ENCODE measurements at regions not wholly inside any gene's neighbourhood (a gene's known extent, or its start where the extent isn't known, plus 50 kb on each side); places are given as distances from the start of the nearest gene placed in this dataset.

DNA sequence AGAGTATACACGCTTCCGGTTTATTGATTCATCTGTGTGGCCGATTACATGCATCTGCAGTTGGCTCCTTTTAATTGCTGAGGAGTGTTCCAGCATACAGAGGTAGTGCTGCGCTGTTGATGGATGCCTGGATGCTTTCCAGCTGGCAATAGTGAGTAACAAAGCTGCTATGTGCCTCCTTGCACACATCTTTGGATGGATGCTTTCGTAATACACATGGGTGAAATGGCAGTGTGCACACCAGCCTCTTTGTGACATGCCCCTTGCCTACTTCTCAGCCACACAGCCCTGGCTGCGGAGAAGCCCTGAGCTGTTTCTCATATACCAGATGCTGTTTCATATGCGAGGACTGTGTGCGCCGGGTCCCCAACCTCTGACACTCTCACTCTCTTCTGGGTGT lies 151.0 kb downstream of the GADD45G start:
- H3K27me3 Mint-ChIP-seq (ENCODE audit: insufficient read depth), result peaks cover 4% of the 10 kb centered on the region
- no peaks in the 10 kb centered on the region for H3K36me3 ChIP-seq (ENCODE audit: control insufficient read depth, insufficient read depth, low read length)
- H3K4me3 Mint-ChIP-seq, result no peak overlapping the region
- H3K9me3 Mint-ChIP-seq, result no peaks in the 10 kb centered on the region
- TF ChIP-seq, protein P1, sequence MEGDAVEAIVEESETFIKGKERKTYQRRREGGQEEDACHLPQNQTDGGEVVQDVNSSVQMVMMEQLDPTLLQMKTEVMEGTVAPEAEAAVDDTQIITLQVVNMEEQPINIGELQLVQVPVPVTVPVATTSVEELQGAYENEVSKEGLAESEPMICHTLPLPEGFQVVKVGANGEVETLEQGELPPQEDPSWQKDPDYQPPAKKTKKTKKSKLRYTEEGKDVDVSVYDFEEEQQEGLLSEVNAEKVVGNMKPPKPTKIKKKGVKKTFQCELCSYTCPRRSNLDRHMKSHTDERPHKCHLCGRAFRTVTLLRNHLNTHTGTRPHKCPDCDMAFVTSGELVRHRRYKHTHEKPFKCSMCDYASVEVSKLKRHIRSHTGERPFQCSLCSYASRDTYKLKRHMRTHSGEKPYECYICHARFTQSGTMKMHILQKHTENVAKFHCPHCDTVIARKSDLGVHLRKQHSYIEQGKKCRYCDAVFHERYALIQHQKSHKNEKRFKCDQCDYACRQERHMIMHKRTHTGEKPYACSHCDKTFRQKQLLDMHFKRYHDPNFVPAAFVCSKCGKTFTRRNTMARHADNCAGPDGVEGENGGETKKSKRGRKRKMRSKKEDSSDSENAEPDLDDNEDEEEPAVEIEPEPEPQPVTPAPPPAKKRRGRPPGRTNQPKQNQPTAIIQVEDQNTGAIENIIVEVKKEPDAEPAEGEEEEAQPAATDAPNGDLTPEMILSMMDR (conservative IDR thresholded peaks at IDR 0.05), result no peak
- WGBS, 2 experiments (ENCODE audit: insufficient coverage in 1 of 2, insufficient read length in 1 of 2), result 83 to 85% methylated on average over 9 of the region's 9 CpGs
- H3K9me3 ChIP-seq (ENCODE audit: control insufficient read depth, low read length), result no peaks in the 10 kb centered on the region
- no peak overlapping the region for H3K27ac ChIP-seq (ENCODE audit: low read depth, low read length)
- H3K4me1 Mint-ChIP-seq, result peaks cover 2% of the 10 kb centered on the region
- no peaks in the 10 kb centered on the region for H3K4me1 ChIP-seq (ENCODE audit: control insufficient read depth, insufficient read depth, low read length)
- H3K4me3 ChIP-seq (ENCODE audit: low read length), result no peak overlapping the region
- no peak for DNase-seq
- H3K9ac ChIP-seq (ENCODE audit: extremely low read depth, low read length, poor library complexity, severe bottlenecking), result no peak overlapping the region
- H3K27me3 ChIP-seq (ENCODE audit: control insufficient read depth, insufficient read depth, low read length, poor library complexity, severe bottlenecking), result no peaks in the 10 kb centered on the region
- no peaks in the 10 kb centered on the region for H3K36me3 Mint-ChIP-seq (ENCODE audit: low read depth)
- H3K27ac Mint-ChIP-seq, result no peak overlapping the region

DNA sequence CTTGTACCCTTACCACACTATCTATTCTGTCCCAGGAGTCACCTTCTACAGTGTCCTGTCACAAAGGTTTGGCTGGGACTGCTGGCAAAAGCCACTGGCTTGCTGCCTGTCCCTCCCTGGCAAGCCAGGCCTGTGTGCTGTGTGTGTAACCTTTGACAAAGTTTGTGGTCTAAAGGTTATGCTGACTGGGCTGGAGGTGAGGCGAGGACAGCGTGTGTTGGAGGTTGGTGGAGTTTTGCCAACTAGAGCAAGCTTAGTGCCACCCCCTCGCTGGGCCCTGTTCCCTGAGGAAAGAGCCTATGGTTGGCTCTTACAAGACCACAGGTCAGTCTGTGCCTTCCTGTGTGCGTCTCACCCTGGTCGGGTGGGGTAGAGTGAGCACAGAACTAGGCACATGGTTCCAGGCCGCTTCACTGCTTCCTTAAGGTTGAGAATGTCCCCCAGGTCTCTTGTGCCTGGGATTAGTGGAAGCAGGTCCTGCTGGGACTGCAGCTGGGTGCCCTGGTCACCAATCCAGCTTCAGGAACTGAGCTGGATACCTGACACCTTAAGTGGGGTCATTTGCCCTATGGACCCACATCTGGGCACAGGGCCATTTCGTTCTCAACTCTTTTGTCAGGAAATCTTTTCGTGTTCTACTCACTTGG lies 152.2 kb downstream of the GADD45G start:
- 78 to 93% methylated on average over 6 to 8 of the region's 8 CpGs for WGBS, 2 experiments (ENCODE audit: insufficient coverage in 1 of 2, insufficient read length in 1 of 2)
- Histone ChIP-seq H3K9ac (ENCODE audit: extremely low read depth, low read length, poor library complexity, severe bottlenecking) (no peak overlapping the region), H3K27me3 (ENCODE audit: control insufficient read depth, insufficient read depth, low read length, poor library complexity, severe bottlenecking) (no peaks in the 10 kb centered on the region), H3K36me3 (ENCODE audit: control insufficient read depth, insufficient read depth, low read length) (no peaks in the 10 kb centered on the region), H3K27ac (ENCODE audit: low read depth, low read length) (no peak overlapping the region), H3K9me3 (ENCODE audit: control insufficient read depth, low read length) (no peaks in the 10 kb centered on the region), H3K4me3 (ENCODE audit: low read length) (no peak overlapping the region), H3K4me1 (ENCODE audit: control insufficient read depth, insufficient read depth, low read length) (no peaks in the 10 kb centered on the region)
- Mint-ChIP-seq H3K36me3 (ENCODE audit: low read depth) (no peaks in the 10 kb centered on the region), H3K27me3 (ENCODE audit: insufficient read depth) (peaks cover 4% of the 10 kb centered on the region), H3K4me1 (no peaks in the 10 kb centered on the region), H3K9me3 (no peaks in the 10 kb centered on the region), H3K4me3 (no peak overlapping the region), H3K27ac (no peak overlapping the region)
- TF ChIP-seq, protein P1 (conservative IDR thresholded peaks at IDR 0.05), result no peak
- DNase-seq, result no peak

DNA sequence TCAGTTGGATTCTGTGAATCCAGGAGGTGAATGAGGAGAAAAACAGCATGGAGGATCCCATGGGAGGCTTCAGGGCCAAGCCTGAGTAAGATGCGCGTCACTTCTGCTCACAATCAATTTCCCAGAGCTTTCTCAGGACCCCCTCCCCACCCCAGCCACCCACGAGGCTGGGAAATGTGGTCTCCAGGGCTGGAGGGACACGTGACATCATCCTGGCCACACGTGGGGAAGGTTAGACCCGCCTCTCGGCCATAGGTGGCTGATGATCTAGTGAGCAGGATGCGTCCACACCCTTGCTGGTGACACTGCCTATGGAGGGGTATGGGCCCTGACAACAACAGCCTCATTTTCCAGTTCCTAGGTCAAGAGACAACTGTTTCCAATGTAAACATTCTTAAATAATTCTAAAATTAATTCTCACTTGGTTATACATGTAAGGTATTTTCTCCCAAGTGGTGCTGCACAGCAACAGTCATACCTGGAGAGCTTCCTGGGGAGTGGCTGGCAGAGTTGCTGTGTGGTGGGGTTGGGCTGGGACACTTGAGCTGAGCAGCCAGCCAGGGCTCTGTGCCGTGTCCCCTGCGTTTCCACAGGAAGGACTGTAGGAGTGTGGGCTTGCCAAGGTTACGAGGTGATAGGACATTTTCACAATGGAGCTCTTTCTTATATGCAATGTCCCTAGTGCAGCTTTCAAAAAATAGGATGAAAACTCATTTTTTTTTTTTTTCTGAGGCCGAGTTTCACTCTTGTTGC lies 153.1 kb downstream of the GADD45G start:
- Mint-ChIP-seq H3K9me3 (no peaks in the 10 kb centered on the region), H3K27ac (no peak overlapping the region), H3K36me3 (ENCODE audit: low read depth) (no peaks in the 10 kb centered on the region), H3K4me3 (no peak overlapping the region), H3K4me1 (no peaks in the 10 kb centered on the region), H3K27me3 (ENCODE audit: insufficient read depth) (peaks cover 4% of the 10 kb centered on the region)
- no peak overlapping the region for H3K9ac ChIP-seq (ENCODE audit: extremely low read depth, low read length, poor library complexity, severe bottlenecking)
- H3K4me1 ChIP-seq (ENCODE audit: control insufficient read depth, insufficient read depth, low read length), result no peaks in the 10 kb centered on the region
- no peaks in the 10 kb centered on the region for H3K36me3 ChIP-seq (ENCODE audit: control insufficient read depth, insufficient read depth, low read length)
- H3K27ac ChIP-seq (ENCODE audit: low read depth, low read length), result no peak overlapping the region
- TF ChIP-seq, protein P1 (conservative IDR thresholded peaks at IDR 0.05), result no peak
- WGBS, 2 experiments (ENCODE audit: insufficient coverage in 1 of 2, insufficient read length in 1 of 2), result 81 to 83% methylated on average over 11 to 12 of the region's 12 CpGs
- H3K9me3 ChIP-seq (ENCODE audit: control insufficient read depth, low read length), result no peaks in the 10 kb centered on the region
- no peaks in the 10 kb centered on the region for H3K27me3 ChIP-seq (ENCODE audit: control insufficient read depth, insufficient read depth, low read length, poor library complexity, severe bottlenecking)
- DNase-seq, result no peak
- no peak overlapping the region for H3K4me3 ChIP-seq (ENCODE audit: low read length)

All from endodermal cell (in vitro differentiated cells).